Astrocyte (in vitro differentiated cells and primary cell): ENCODE measurements at regions not wholly inside any gene's neighbourhood (a gene's known extent, or its start where the extent isn't known, plus 50 kb on each side); places are given as distances from the start of the nearest gene placed in this dataset.

Experiments used
- DNase-seq: peaks from one replicate; pipeline ENCODE4 v3.0.0-alpha.2; 2010; ENCODE audit warnings: low read depth
- FAIRE-seq: peaks from 2 replicates; lab custom pipeline; 2011; peaks lifted over from hg19 to GRCh38; lab: Jason Lieb, UNC
- H2AFZ ChIP-seq: 2 replicates; pipeline ENCODE4 v1.6.0; 2012; ENCODE audit warnings: low read depth, low read length, inconsistent platforms
- H3K27ac ChIP-seq: 2 replicates; pipeline ENCODE4 v1.5.1; 2011; ENCODE audit warnings: low read depth, low read length, inconsistent platforms
- H3K27me3 ChIP-seq: 2 replicates; pipeline ENCODE4 v1.6.0; 2011; ENCODE audit warnings: low read length, inconsistent platforms; ENCODE audit not compliant: insufficient read depth
- H3K36me3 ChIP-seq: 2 replicates; pipeline ENCODE4 v1.5.1; 2011; ENCODE audit warnings: low read length, inconsistent platforms; ENCODE audit not compliant: insufficient read depth
- H3K4me1 ChIP-seq: 2 replicates; pipeline ENCODE4 v1.5.1; 2011; ENCODE audit warnings: low read length, inconsistent platforms; ENCODE audit not compliant: insufficient read depth
- H3K4me2 ChIP-seq: 2 replicates; pipeline ENCODE4 v1.6.0; 2012; ENCODE audit warnings: low read length, inconsistent platforms
- H3K4me3 ChIP-seq: 2 replicates; pipeline ENCODE4 v1.5.1; 2011; ENCODE audit warnings: low read depth, mild to moderate bottlenecking, low read length, inconsistent platforms; ENCODE audit not compliant: insufficient read depth
- H3K79me2 ChIP-seq: 2 replicates; pipeline ENCODE4 v1.6.0; 2012; ENCODE audit warnings: mild to moderate bottlenecking, low read length, inconsistent platforms; ENCODE audit not compliant: insufficient read depth
- H3K9ac ChIP-seq: 2 replicates; pipeline ENCODE4 v1.6.0; 2012; ENCODE audit warnings: mild to moderate bottlenecking, low read length, inconsistent platforms
- H3K9me3 ChIP-seq: 2 replicates; pipeline ENCODE4 v1.5.1; 2012; ENCODE audit warnings: low read depth, mild to moderate bottlenecking, low read length, inconsistent platforms; ENCODE audit not compliant: insufficient read depth
- H4K20me1 ChIP-seq: 2 replicates; pipeline ENCODE4 v1.6.0; 2012; ENCODE audit warnings: low read length, inconsistent platforms; ENCODE audit not compliant: insufficient read depth
- H3K27ac Mint-ChIP-seq: one replicate; pipeline ENCODE4 v1.8.0; 2021; ENCODE audit warnings: mild to moderate bottlenecking, mixed read lengths; ENCODE audit not compliant: unreplicated experiment
- H3K27me3 Mint-ChIP-seq: one replicate; pipeline ENCODE4 v1.8.0; 2021; ENCODE audit warnings: low read depth, mixed read lengths; ENCODE audit not compliant: unreplicated experiment
- H3K36me3 Mint-ChIP-seq: one replicate; pipeline ENCODE4 v1.8.0; 2021; ENCODE audit warnings: low read depth, mixed read lengths; ENCODE audit not compliant: unreplicated experiment
- H3K4me1 Mint-ChIP-seq: one replicate; pipeline ENCODE4 v1.8.0; 2021; ENCODE audit warnings: low read depth, mixed read lengths; ENCODE audit not compliant: unreplicated experiment
- H3K4me3 Mint-ChIP-seq: one replicate; pipeline ENCODE4 v1.8.0; 2021; ENCODE audit warnings: mild to moderate bottlenecking, moderate library complexity, mixed read lengths; ENCODE audit not compliant: unreplicated experiment
- H3K9me3 Mint-ChIP-seq: one replicate; pipeline ENCODE4 v1.8.0; 2021; ENCODE audit warnings: mild to moderate bottlenecking, mixed read lengths; ENCODE audit not compliant: unreplicated experiment
- EZH2 ChIP-seq: IDR thresholded peaks from 2 replicates; pipeline ENCODE4 v1.6.1; 2012; ENCODE audit warnings: mild to moderate bottlenecking, low read length, inconsistent platforms; ENCODE audit not compliant: insufficient read depth
- TF ChIP-seq, protein P1 (sequence below): IDR thresholded peaks from 2 replicates; pipeline ENCODE4 v1.5.1; 2011; ENCODE audit warnings: low read depth, mild to moderate bottlenecking, inconsistent platforms, low read length, moderate library complexity; ENCODE audit not compliant: insufficient read depth

DNA sequence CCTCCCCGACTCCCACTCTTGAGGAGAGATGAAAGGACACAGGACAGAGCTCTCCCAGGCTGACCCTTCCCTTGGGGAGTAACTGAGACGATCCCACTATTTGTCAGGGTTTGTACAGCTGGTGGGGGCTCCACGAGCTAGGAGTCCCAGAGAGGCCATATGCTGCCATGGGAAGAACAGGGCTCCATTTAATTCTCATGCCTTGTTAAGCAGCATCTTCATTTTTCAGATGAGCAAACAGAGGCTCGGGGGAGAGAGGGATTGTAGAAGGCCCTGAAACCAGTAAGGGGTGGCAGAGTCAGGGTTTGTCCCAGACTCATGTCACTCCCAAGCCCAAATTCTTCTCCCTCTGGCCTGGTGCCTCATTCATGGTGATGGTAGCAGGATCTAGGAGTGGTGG lies 176.4 kb downstream of the NSG2 start:
- Histone ChIP-seq H3K9ac (no peak overlapping the region), H3K79me2 (no peaks in the 10 kb centered on the region), H3K36me3 (no peaks in the 10 kb centered on the region), H3K9me3 (peaks cover 2% of the 10 kb centered on the region), H3K27me3 (no peaks in the 10 kb centered on the region), H3K27ac (no peak overlapping the region), H3K4me2 (no peak overlapping the region), H3K4me3 (no peak overlapping the region), H3K4me1 (no peaks in the 10 kb centered on the region), H2AFZ (no peak overlapping the region), H4K20me1 (no peaks in the 10 kb centered on the region)
- Mint-ChIP-seq H3K27me3 (peaks cover 21% of the 10 kb centered on the region), H3K27ac (no peak overlapping the region), H3K4me3 (no peak overlapping the region), H3K9me3 (peaks cover 4% of the 10 kb centered on the region), H3K36me3 (no peaks in the 10 kb centered on the region), H3K4me1 (peaks cover 2% of the 10 kb centered on the region)
- DNase-seq (no peak), FAIRE-seq (no peak)
- TF ChIP-seq EZH2, result no peak
- TF ChIP-seq, protein P1, sequence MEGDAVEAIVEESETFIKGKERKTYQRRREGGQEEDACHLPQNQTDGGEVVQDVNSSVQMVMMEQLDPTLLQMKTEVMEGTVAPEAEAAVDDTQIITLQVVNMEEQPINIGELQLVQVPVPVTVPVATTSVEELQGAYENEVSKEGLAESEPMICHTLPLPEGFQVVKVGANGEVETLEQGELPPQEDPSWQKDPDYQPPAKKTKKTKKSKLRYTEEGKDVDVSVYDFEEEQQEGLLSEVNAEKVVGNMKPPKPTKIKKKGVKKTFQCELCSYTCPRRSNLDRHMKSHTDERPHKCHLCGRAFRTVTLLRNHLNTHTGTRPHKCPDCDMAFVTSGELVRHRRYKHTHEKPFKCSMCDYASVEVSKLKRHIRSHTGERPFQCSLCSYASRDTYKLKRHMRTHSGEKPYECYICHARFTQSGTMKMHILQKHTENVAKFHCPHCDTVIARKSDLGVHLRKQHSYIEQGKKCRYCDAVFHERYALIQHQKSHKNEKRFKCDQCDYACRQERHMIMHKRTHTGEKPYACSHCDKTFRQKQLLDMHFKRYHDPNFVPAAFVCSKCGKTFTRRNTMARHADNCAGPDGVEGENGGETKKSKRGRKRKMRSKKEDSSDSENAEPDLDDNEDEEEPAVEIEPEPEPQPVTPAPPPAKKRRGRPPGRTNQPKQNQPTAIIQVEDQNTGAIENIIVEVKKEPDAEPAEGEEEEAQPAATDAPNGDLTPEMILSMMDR, result no peak

DNA sequence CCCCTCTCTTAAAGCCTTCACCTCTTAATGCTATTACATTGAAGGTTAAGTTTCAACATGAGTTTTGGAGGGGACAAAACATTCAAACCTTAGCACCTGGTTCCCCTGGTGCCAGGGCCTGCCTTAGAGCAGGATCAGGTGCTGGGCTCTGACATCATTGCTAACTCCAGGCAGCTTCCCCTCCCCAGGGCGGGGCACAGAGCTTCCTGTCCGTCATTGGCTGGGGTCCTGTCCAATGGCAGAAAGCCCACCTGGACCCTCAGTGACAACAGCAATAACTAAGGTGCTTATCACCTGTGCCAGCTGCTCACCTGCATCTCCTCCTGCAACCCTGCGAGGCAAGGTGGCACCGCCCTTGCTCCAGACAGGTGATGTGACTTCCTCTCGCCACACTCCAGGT lies 177.4 kb downstream of the NSG2 start:
- H3K4me2 ChIP-seq, result no peak overlapping the region
- no peaks in the 10 kb centered on the region for H3K36me3 Mint-ChIP-seq
- H3K27ac ChIP-seq, result no peak overlapping the region
- H3K27me3 Mint-ChIP-seq, result peaks cover 21% of the 10 kb centered on the region
- DNase-seq, result no peak
- no peaks in the 10 kb centered on the region for H3K36me3 ChIP-seq
- TF ChIP-seq EZH2, result no peak
- TF ChIP-seq, protein P1, result no peak
- no peaks in the 10 kb centered on the region for H3K27me3 ChIP-seq
- no peaks in the 10 kb centered on the region for H3K9me3 ChIP-seq
- H3K79me2 ChIP-seq, result no peaks in the 10 kb centered on the region
- no peak overlapping the region for H2AFZ ChIP-seq
- no peak overlapping the region for H3K27ac Mint-ChIP-seq
- no peak overlapping the region for H3K4me3 Mint-ChIP-seq
- H3K4me3 ChIP-seq, result no peak overlapping the region
- H3K9me3 Mint-ChIP-seq, result no peaks in the 10 kb centered on the region
- no peaks in the 10 kb centered on the region for H4K20me1 ChIP-seq
- H3K4me1 ChIP-seq, result no peaks in the 10 kb centered on the region
- FAIRE-seq, result no peak
- H3K9ac ChIP-seq, result no peak overlapping the region
- peaks cover 4% of the 10 kb centered on the region for H3K4me1 Mint-ChIP-seq

DNA sequence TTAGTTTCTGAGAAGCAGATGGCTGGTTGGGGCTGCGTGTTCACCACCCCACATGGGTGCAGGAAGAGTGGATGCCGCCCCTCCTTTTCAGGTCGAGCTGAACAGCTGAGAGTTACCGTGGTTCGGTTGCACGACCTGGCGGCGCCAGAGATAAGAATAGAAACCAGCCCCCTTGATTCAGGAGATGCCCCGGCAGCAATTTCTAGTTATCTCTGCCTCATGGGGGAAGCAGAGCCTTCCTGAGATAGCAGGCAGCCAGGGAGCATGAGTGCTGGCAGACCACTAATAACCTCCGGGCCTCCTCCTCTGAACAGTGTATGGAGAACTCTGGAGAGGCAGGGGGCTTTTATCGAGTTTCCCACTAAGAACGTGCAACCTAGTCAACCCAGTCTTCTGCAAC lies 177.8 kb downstream of the NSG2 start:
- no peaks in the 10 kb centered on the region for H4K20me1 ChIP-seq
- no peaks in the 10 kb centered on the region for H3K4me1 ChIP-seq
- Mint-ChIP-seq H3K9me3 (no peaks in the 10 kb centered on the region), H3K27me3 (peaks cover 21% of the 10 kb centered on the region), H3K36me3 (no peaks in the 10 kb centered on the region), H3K27ac (no peak overlapping the region), H3K4me1 (peaks cover 4% of the 10 kb centered on the region), H3K4me3 (no peak overlapping the region)
- H3K27me3 ChIP-seq, result no peaks in the 10 kb centered on the region
- H3K79me2 ChIP-seq, result no peaks in the 10 kb centered on the region
- TF ChIP-seq, protein P1, result no peak
- no peak for TF ChIP-seq EZH2
- no peaks in the 10 kb centered on the region for H3K36me3 ChIP-seq
- DNase-seq (no peak), FAIRE-seq (no peak)
- no peak overlapping the region for H3K4me2 ChIP-seq
- H3K9ac ChIP-seq, result no peak overlapping the region
- H3K9me3 ChIP-seq, result no peaks in the 10 kb centered on the region
- no peak overlapping the region for H3K27ac ChIP-seq
- no peak overlapping the region for H3K4me3 ChIP-seq
- no peak overlapping the region for H2AFZ ChIP-seq
